ENCODE measurements at regions not wholly inside any gene's neighbourhood (a gene's known extent, or its start where the extent isn't known, plus 50 kb on each side); places are given as distances from the start of the nearest gene placed in this dataset.

GRCh38 chr21:27190601-27191000 is 223.7 kb upstream of the ADAMTS5 start:
- TF ChIP-seq POLR2A (IDR thresholded peaks at IDR 0.05; ENCODE audit: low read length) (no peak), GATA1 (IDR thresholded peaks at IDR 0.05; ENCODE audit: low read depth, low read length) (no peak)
